ENCODE measurements at regions not wholly inside any gene's neighbourhood (a gene's known extent, or its start where the extent isn't known, plus 50 kb on each side); places are given as distances from the start of the nearest gene placed in this dataset.
"Not testable (repeated sequence)": the region's sequence is repeated elsewhere in the genome, so short reads cannot be mapped to it uniquely, and the experiment has no call there.

DNA sequence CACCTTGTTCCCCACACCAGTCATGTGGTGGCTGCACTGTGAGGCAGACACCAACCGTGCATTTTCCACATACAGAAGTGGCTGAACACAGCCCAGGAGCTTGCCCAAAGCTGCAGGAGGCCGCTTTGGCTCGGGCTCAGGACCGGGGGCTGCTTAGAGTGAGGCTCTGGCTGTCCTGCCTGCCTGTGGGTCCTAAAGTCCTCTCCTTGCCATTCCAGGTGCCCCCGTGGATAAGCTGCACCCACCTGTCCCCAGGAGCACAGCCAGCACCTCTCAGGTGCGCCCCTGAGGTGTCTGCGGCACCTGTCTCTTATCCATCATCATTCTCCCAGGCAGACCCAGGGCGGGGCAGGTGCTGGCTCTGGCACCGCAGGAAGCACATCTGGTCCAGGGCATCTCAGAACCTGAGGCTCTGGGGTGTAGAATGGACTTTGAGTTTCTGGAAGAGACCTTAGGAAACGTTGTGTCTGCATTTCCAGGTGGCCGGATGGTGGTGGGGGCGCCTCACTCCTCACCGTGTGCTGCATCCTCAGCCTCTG, 180.5 kb upstream of the ZNF469 start:
- Histone ChIP-seq H3K4me3 (no peak overlapping the region), H3K4me1 (no peaks in the 10 kb centered on the region), H3K27me3 (peaks cover 4% of the 10 kb centered on the region), H3K36me3 (no peaks in the 10 kb centered on the region), H3K9me3 (no peaks in the 10 kb centered on the region), H3K27ac (no peak overlapping the region)
- no peak for TF ChIP-seq EP300 (IDR thresholded peaks at IDR 0.05)
- TF ChIP-seq POLR2A (IDR thresholded peaks at IDR 0.05), result no peak
- no peak for TF ChIP-seq POLR2AphosphoS5 (IDR thresholded peaks at IDR 0.05)
- TF ChIP-seq, protein P1, sequence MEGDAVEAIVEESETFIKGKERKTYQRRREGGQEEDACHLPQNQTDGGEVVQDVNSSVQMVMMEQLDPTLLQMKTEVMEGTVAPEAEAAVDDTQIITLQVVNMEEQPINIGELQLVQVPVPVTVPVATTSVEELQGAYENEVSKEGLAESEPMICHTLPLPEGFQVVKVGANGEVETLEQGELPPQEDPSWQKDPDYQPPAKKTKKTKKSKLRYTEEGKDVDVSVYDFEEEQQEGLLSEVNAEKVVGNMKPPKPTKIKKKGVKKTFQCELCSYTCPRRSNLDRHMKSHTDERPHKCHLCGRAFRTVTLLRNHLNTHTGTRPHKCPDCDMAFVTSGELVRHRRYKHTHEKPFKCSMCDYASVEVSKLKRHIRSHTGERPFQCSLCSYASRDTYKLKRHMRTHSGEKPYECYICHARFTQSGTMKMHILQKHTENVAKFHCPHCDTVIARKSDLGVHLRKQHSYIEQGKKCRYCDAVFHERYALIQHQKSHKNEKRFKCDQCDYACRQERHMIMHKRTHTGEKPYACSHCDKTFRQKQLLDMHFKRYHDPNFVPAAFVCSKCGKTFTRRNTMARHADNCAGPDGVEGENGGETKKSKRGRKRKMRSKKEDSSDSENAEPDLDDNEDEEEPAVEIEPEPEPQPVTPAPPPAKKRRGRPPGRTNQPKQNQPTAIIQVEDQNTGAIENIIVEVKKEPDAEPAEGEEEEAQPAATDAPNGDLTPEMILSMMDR (IDR thresholded peaks at IDR 0.05), result no peak
- no CpG with 5 or more reads among the region's 13 CpGs for WGBS, 2 donors (ENCODE audit: low coverage in 1 of 2)
- ATAC-seq, result no peak

DNA sequence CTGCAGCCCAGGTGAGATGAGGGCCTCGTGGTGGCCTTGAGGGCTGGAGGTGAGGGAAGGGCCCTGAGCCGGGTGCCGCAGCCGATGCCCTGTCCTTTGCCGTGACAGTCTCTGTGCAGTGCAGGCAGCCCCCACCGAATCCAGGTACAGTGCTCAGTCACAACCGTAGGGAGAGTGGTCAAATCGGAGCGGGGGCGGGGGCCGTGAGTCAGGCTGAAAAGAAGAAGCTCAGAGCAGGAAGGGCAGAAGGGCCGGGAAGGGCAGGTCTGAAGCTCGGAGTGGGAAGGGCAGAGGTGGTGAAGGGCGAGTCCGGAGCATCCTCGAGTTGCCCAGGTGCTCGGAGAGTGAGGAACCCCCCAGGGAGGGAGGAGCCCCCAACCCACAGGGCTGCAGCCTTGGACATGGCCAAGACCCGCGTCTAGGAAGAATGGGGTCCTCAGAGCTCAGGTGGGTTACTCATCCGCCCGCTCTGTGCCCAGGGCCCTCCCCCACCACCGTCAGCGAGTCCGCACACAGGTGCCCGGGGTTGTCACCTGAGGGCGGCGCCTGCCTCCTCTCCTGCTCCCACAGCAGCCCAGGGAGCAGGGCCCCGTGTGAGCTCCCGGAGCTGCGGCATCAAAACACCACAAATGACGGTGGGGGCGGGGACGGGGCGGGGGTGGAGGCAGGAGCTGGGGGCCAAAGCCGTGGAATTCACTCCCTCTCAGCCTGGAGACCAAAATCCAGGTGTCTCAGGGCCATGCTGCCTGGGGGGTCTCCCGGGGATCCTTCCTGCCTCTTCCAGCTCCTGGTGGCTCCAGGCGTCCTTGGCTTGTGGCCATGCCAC, 179.7 kb upstream of the ZNF469 start:
- not testable (repeated sequence) for ATAC-seq, H3K9me3 ChIP-seq
- 90% methylated on average over 9 of the region's 37 CpGs; no CpG with 5 or more reads in 1 of the 2 donors for WGBS, 2 donors (ENCODE audit: low coverage in 1 of 2)

DNA sequence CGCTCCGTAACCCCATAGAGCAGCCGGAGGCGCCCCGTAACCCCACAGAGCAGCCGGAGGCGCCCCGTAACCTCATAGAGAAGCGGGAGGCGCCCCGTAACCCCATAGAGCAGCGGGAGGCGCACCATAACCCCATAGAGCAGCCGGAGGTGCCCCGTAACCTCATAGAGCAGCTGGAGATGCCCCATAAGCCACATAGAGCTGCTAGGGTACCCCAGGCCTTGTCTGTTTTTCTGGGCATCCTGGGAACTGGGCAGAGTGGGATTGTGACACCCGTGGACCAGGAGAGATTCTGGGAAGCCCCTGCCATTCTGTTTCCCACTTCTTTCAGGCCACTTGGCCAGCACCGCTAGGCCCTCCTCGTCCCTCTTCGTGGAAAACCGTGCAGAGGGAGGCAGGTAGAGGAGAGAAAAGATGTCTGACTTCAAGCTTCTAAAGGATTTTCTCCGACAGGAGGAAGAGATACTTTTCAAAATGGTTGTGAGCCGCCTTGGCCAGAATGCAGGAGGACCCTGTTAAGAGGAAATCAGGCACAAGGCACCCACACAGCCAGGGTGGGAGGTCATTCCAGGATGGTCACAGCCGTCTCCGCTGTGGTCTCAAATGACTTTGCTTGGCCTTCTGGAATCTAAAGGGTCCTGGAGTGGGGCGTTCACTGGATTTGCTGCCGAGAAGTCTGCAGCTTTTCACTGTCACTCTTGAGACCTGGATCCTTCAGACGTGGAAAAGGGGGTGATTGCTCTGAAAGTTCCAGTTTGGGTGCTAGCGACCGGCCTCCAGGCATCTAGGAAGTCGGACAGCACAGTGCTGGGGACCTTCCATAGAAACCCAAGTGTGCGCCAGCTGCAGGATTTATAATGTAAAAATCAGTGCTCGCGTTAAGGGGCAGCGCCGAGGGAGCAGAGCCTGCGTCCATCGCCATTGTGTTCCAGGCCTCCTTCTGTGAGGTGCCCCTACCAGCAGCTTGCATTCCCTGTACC, 178.3 kb upstream of the ZNF469 start:
- not testable (repeated sequence) for H3K4me1 ChIP-seq, ATAC-seq, H3K36me3 ChIP-seq, H3K27me3 ChIP-seq, H3K27ac ChIP-seq, H3K4me3 ChIP-seq, H3K9me3 ChIP-seq
- 70% methylated on average over 7 of the region's 37 CpGs; no CpG with 5 or more reads in 1 of the 2 donors for WGBS, 2 donors (ENCODE audit: low coverage in 1 of 2)

More for the DNA sequence above, 179.7 kb upstream of the ZNF469 start:
- not testable (repeated sequence) for H3K27ac ChIP-seq, H3K4me3 ChIP-seq, H3K36me3 ChIP-seq, H3K27me3 ChIP-seq, H3K4me1 ChIP-seq

DNA sequence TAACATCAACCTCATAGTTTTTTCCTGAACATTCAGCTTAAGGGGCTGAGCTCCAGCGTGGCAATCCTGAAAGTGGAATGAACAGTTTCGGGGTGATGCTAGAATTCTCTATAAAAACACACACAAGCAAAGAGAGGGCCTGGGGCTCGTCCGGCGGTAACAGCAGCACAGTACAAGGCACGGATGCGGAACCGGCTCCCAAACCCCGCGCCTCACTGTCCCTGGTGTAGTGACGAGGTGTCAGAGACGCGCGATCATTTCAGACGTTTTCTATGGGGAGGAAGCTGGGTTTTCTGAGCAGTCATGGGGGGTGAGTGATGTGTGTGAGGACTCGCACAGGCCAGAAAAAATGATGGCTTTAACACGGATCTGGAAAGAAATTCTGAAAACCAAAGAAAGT, 177.3 kb upstream of the ZNF469 start:
- not testable (repeated sequence) for H3K4me1 ChIP-seq, ATAC-seq, H3K27me3 ChIP-seq, H3K9me3 ChIP-seq, H3K36me3 ChIP-seq, H3K4me3 ChIP-seq, H3K27ac ChIP-seq
- 80 to 89% methylated on average over 3 to 12 of the region's 17 CpGs for WGBS, 2 donors (ENCODE audit: low coverage in 1 of 2)

DNA sequence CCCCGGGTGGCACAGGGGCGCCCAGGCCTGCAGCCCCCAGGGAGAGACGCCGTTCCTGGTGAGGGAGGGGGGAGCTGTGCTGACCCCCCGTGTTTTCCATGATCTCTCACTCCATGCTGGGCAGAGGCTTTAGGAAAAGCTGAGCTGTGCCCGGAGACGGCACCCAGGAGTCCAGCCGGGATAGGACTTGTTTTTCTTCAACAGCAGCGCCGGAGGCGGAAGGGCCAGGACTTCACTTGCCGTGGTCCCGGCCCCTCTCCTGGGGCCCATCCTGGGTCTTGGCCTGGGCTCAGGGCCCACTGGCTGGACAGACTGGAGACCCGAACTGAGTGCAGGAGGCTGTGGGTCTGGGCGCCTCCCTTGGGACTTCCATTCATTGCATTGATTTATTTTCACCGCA, 176.8 kb upstream of the ZNF469 start:
- not testable (repeated sequence) for H3K36me3 ChIP-seq, H3K4me3 ChIP-seq, H3K27me3 ChIP-seq, H3K9me3 ChIP-seq, H3K4me1 ChIP-seq, ATAC-seq, H3K27ac ChIP-seq
- WGBS, 2 donors (ENCODE audit: low coverage in 1 of 2), result 100% methylated on average over 1 of the region's 16 CpGs; no CpG with 5 or more reads in 1 of the 2 donors

DNA sequence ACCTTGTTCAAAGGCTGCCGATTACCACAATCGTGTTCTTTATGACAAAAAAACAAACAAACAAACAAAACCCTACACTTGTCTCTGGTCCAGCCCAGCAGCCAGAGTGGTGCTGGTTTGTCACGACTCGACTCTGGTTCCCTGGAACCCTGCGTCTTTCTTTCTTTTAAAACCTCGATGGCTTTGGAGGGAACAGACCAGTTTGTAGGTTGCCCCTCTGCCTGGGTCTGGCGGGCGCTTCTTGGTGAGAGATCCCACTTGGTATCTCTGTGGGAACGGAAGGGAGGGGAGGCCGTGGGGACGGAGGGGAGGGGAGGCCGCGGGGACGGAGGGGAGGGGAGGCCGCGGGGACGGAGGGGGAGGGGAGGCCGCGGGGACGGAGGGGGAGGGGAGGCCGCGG, 176.2 kb upstream of the ZNF469 start:
- not testable (repeated sequence) for H3K9me3 ChIP-seq, H3K36me3 ChIP-seq, H3K27me3 ChIP-seq, ATAC-seq, H3K4me3 ChIP-seq, H3K27ac ChIP-seq, H3K4me1 ChIP-seq
- WGBS, 2 donors (ENCODE audit: low coverage in 1 of 2), result 67 to 85% methylated on average over 1 to 6 of the region's 22 CpGs

DNA sequence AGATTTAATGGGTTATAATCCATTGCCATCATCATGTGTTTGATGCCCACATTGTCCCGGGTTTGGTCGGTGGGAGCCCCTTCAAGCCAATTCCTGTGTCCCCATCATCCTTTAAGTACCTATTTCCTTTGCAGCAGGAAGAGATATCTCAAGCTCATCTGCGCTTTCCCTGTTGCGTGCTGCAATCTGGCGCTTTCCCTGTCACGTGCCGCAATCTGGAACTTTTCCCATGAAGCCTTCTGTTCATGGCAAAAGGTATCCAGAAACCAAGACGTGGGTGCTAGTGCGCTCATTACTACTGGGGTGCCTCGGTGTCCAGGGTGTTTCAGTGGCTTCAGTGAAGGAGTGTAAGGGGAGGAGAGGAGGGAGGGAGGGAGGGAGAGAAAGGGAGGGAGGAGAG, 174.6 kb upstream of the ZNF469 start:
- TF ChIP-seq, protein P1 (IDR thresholded peaks at IDR 0.05), result no peak
- TF ChIP-seq EP300 (IDR thresholded peaks at IDR 0.05) (no peak), POLR2AphosphoS5 (IDR thresholded peaks at IDR 0.05) (no peak), POLR2A (IDR thresholded peaks at IDR 0.05) (no peak)
- Histone ChIP-seq H3K9me3 (peaks cover 0 to 8% (median 0%) of the 10 kb centered on the region in 3 donors), H3K4me3 (no peak overlapping the region), H3K27ac (no peak overlapping the region), H3K27me3 (no peaks in the 10 kb centered on the region), H3K36me3 (no peaks in the 10 kb centered on the region), H3K4me1 (no peaks in the 10 kb centered on the region)
- 73 to 80% methylated on average over 5 to 7 of the region's 10 CpGs for WGBS, 2 donors (ENCODE audit: low coverage in 1 of 2)
- ATAC-seq, result no peak

DNA sequence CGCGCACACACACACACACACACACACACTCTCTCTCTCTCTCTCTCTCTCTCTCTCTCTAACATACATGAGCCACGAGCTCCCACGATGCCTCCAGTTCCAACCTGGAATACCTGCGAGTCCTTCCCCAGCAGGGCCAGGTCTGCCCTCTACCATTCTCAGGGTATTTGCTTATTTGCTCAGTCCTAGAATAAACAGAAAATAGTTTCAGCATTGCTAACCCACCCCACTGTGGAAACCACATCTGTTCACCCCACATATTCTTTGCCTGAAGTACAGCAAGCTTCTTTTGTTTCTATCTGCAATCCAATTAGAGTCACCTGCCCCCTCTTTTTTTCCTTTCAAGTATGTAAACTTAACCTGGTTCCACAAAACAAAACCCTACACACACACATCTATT, 174.0 kb upstream of the ZNF469 start:
- H3K27ac ChIP-seq, H3K4me3 ChIP-seq: not testable (repeated sequence)

DNA sequence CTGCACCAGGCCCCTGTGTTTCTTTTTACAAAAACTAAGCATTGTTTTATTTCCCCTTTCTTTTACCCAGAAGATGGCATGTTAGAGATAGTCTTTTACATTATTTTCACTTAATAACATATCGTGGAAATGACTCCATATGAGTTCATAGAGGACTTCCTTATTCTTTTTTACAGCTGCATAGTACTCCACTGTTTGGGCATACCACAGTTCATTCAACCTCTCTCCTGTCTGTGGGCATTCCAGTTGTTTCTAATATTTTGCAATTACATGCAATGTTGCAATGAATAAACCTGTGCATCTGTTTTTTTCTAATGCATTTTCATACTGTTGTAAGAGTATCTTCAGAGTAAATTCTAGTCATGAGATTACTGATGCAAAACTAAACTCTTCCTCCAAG, 173.2 kb upstream of the ZNF469 start:
- not testable (repeated sequence) for ATAC-seq, H3K27ac ChIP-seq
- 86 to 87% methylated on average over 1 of the region's 1 CpG for WGBS, 2 donors (ENCODE audit: low coverage in 1 of 2)

More for the DNA sequence above, 174.0 kb upstream of the ZNF469 start:
- H3K36me3 ChIP-seq, ATAC-seq, H3K4me1 ChIP-seq, H3K27me3 ChIP-seq, H3K9me3 ChIP-seq: not testable (repeated sequence)
- 56 to 62% methylated on average over 3 to 5 of the region's 5 CpGs for WGBS, 2 donors (ENCODE audit: low coverage in 1 of 2)

DNA sequence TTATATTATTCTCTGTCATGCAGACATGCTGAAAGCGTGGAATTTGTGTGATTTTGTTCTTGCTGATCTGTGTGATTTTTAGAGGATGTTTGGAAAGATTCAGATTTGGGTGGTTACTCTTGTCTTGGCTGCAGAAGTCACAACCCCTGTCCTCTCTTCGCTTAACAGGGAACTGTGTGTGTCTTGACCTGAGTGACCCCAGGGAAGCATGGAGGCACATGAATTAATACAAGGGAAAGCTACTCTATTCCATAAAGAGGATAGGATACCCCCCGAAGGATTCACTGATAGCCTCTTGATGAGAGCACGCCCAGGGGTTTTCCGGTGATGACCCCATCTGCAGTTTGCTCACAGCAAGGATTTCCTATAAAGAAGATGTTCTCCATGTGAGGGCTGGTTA, 168.8 kb upstream of the ZNF469 start:
- ATAC-seq, result not testable (repeated sequence)
- WGBS, 2 donors (ENCODE audit: low coverage in 1 of 2), result 100% methylated on average over 1 of the region's 5 CpGs; no CpG with 5 or more reads in 1 of the 2 donors

More for the DNA sequence above, 173.2 kb upstream of the ZNF469 start:
- H3K9me3 ChIP-seq, H3K4me1 ChIP-seq, H3K27me3 ChIP-seq, H3K4me3 ChIP-seq, H3K36me3 ChIP-seq: not testable (repeated sequence)

More for the DNA sequence above, 168.8 kb upstream of the ZNF469 start:
- not testable (repeated sequence) for H3K27me3 ChIP-seq, H3K36me3 ChIP-seq, H3K4me3 ChIP-seq, H3K4me1 ChIP-seq, H3K27ac ChIP-seq
- H3K9me3 ChIP-seq, result peaks cover 0 to 16% (median 0%) of the 10 kb centered on the region in 3 donors
